ENCODE measurements at regions not wholly inside any gene's neighbourhood (a gene's known extent, or its start where the extent isn't known, plus 50 kb on each side); places are given as distances from the start of the nearest gene placed in this dataset.

- H3K4me3 Mint-ChIP-seq: no peak overlapping the region
- DNase-seq: no peak
- WGBS (ENCODE audit: insufficient coverage): no CpG with 5 or more reads among the region's 4 CpGs
Observed at GRCh38 chr9:74205056-74205455, 292.1 kb upstream of the RORB start.

GRCh38 chr9:74218385-74219063, 278.6 kb upstream of the RORB start:
- Histone ChIP-seq H4K20me1 (ENCODE audit: insufficient read depth, low read length) (no peaks in the 10 kb centered on the region), H3K36me3 (replicated peaks in 1 of 2; ENCODE audit: control insufficient read depth in 1 of 2, insufficient read depth in 2 of 2, low read length in 2 of 2) (no peaks in the 10 kb centered on the region), H3K27me3 (ENCODE audit: control insufficient read depth in 2 of 2, insufficient read depth in 2 of 2, low read length in 2 of 2) (no peaks in the 10 kb centered on the region), H3K79me2 (ENCODE audit: insufficient read depth, low read length) (no peaks in the 10 kb centered on the region), H2AFZ (ENCODE audit: insufficient read depth, low read depth, low read length, poor library complexity, severe bottlenecking) (no peak overlapping the region), H3K4me3 (replicated peaks in 1 of 3; ENCODE audit: low read depth in 2 of 3, low read length in 3 of 3) (no peak overlapping the region), H3K27ac (ENCODE audit: low read depth in 1 of 2, low read length in 2 of 2) (no peak overlapping the region), H3K4me1 (ENCODE audit: control insufficient read depth in 1 of 2, insufficient read depth in 2 of 2, low read length in 2 of 2) (no peaks in the 10 kb centered on the region), H3K4me2 (replicated peaks; ENCODE audit: extremely low read depth, low read length, poor library complexity, severe bottlenecking) (no peak overlapping the region), H3K9me3 (replicated peaks in 1 of 2; ENCODE audit: control insufficient read depth in 1 of 2, insufficient read depth in 1 of 2, low read length in 2 of 2) (peaks cover 4 to 19% of the 10 kb centered on the region in 2 donors), H3K9ac (ENCODE audit: insufficient read depth, low read length, poor library complexity, severe bottlenecking) (no peak overlapping the region)
- Mint-ChIP-seq H3K9me3 (peaks cover 7 to 20% (median 11%) of the 10 kb centered on the region in 7 donors), H3K4me3 (no peak overlapping the region), H3K4me1 (no peaks in the 10 kb centered on the region), H3K36me3 (no peaks in the 10 kb centered on the region), H3K27me3 (ENCODE audit: low read depth in 3 of 3) (peaks cover 0 to 2% (median 0%) of the 10 kb centered on the region in 3 donors), H3K27ac (no peak overlapping the region)
- TF ChIP-seq CTCF (IDR thresholded peaks at IDR 0.05): no peak
- intact Hi-C loops (cut with micrococcal nuclease): no loop called here
- WGBS (ENCODE audit: insufficient coverage): no CpG with 5 or more reads among the region's 3 CpGs
- DNase-seq: no peak

More at GRCh38 chr9:74205056-74205455, 292.1 kb upstream of the RORB start:
- no peak overlapping the region for H2AFZ ChIP-seq (ENCODE audit: insufficient read depth, low read depth, low read length, poor library complexity, severe bottlenecking)
- intact Hi-C loops (cut with micrococcal nuclease): no loop called here
- H3K27me3 Mint-ChIP-seq (ENCODE audit: low read depth in 3 of 3): no peaks in the 10 kb centered on the region
- H3K27ac ChIP-seq (ENCODE audit: low read depth in 1 of 2, low read length in 2 of 2): no peak overlapping the region
- no peak overlapping the region for H3K4me2 ChIP-seq (replicated peaks; ENCODE audit: extremely low read depth, low read length, poor library complexity, severe bottlenecking)
- TF ChIP-seq CTCF (IDR thresholded peaks at IDR 0.05): no peak
- peaks cover 0 to 4% (median 0%) of the 10 kb centered on the region in 7 donors for H3K9me3 Mint-ChIP-seq
- H3K4me1 Mint-ChIP-seq: no peaks in the 10 kb centered on the region
- H3K27me3 ChIP-seq (ENCODE audit: control insufficient read depth in 2 of 2, insufficient read depth in 2 of 2, low read length in 2 of 2): no peaks in the 10 kb centered on the region
- H3K27ac Mint-ChIP-seq: no peak overlapping the region
- H3K79me2 ChIP-seq (ENCODE audit: insufficient read depth, low read length): no peaks in the 10 kb centered on the region
- H3K36me3 ChIP-seq (replicated peaks in 1 of 2; ENCODE audit: control insufficient read depth in 1 of 2, insufficient read depth in 2 of 2, low read length in 2 of 2): no peaks in the 10 kb centered on the region
- no peak overlapping the region for H3K9ac ChIP-seq (ENCODE audit: insufficient read depth, low read length, poor library complexity, severe bottlenecking)
- no peaks in the 10 kb centered on the region for H4K20me1 ChIP-seq (ENCODE audit: insufficient read depth, low read length)
- H3K36me3 Mint-ChIP-seq: no peaks in the 10 kb centered on the region
- no peaks in the 10 kb centered on the region for H3K9me3 ChIP-seq (replicated peaks in 1 of 2; ENCODE audit: control insufficient read depth in 1 of 2, insufficient read depth in 1 of 2, low read length in 2 of 2)
- no peak overlapping the region for H3K4me3 ChIP-seq (replicated peaks in 1 of 3; ENCODE audit: low read depth in 2 of 3, low read length in 3 of 3)
- no peaks in the 10 kb centered on the region for H3K4me1 ChIP-seq (ENCODE audit: control insufficient read depth in 1 of 2, insufficient read depth in 2 of 2, low read length in 2 of 2)

All from CD14-positive monocyte (primary cell).